Ectodermal cell (in vitro differentiated cells): ENCODE measurements at regions not wholly inside any gene's neighbourhood (a gene's known extent, or its start where the extent isn't known, plus 50 kb on each side); places are given as distances from the start of the nearest gene placed in this dataset.

ENCODE experiments used
- H3K27ac ChIP-seq: 2 replicates; pipeline ENCODE4 v1.7.0; 2013; ENCODE audit warnings: mild to moderate bottlenecking, low read depth, low read length; ENCODE audit not compliant: insufficient read depth, poor library complexity, severe bottlenecking
- H3K27me3 ChIP-seq: 2 replicates; pipeline ENCODE4 v1.7.0; 2013; ENCODE audit warnings: mild to moderate bottlenecking, low read length; ENCODE audit not compliant: insufficient read depth, control insufficient read depth, poor library complexity, severe bottlenecking
- H3K36me3 ChIP-seq: one replicate; pipeline ENCODE4 v1.7.0; 2013; ENCODE audit warnings: low read length; ENCODE audit not compliant: control insufficient read depth, insufficient read depth
- H3K4me1 ChIP-seq: one replicate; pipeline ENCODE4 v1.7.0; 2013; ENCODE audit warnings: low read length; ENCODE audit not compliant: control insufficient read depth, insufficient read depth
- H3K4me3 ChIP-seq: 2 replicates; pipeline ENCODE4 v1.7.0; 2013; ENCODE audit warnings: low read depth, low read length, control low read depth; ENCODE audit not compliant: insufficient read depth
- H3K9me3 ChIP-seq: 2 replicates; pipeline ENCODE4 v1.7.0; 2013; ENCODE audit warnings: mild to moderate bottlenecking, low read length, moderate library complexity; ENCODE audit not compliant: control insufficient read depth
- WGBS, 2 experiments: methylation state at CpG; one replicate each; pipeline ENCODE4 v1.1.7; 2013; ENCODE audit warnings: missing lambda C conversion rate in 2 of 2; 5-methylcytosine and 5-hydroxymethylcytosine counted together

GRCh38 chr10:63899673-63900300 lies 378.6 kb downstream of the REEP3 start:
- no peaks in the 10 kb centered on the region for H3K36me3 ChIP-seq
- H3K27ac ChIP-seq, result no peak overlapping the region
- H3K4me3 ChIP-seq, result no peak overlapping the region
- H3K4me1 ChIP-seq, result no peaks in the 10 kb centered on the region
- no peaks in the 10 kb centered on the region for H3K9me3 ChIP-seq
- no peaks in the 10 kb centered on the region for H3K27me3 ChIP-seq
- WGBS, 2 experiments, result 77 to 97% methylated on average over 3 of the region's 3 CpGs

- H3K9me3 ChIP-seq, result no peaks in the 10 kb centered on the region
- no peak overlapping the region for H3K4me3 ChIP-seq
- H3K27me3 ChIP-seq, result no peaks in the 10 kb centered on the region
- no peak overlapping the region for H3K27ac ChIP-seq
- H3K4me1 ChIP-seq, result no peaks in the 10 kb centered on the region
- H3K36me3 ChIP-seq, result no peaks in the 10 kb centered on the region
- 82 to 89% methylated on average over 3 of the region's 3 CpGs for WGBS, 2 experiments
Observed at GRCh38 chr10:63901228-63901627, 380.0 kb downstream of the REEP3 start.

GRCh38 chr10:63901881-63902280 lies 380.7 kb downstream of the REEP3 start:
- H3K27ac ChIP-seq, result no peak overlapping the region
- 86% methylated on average over 6 of the region's 6 CpGs for WGBS, 2 experiments
- H3K9me3 ChIP-seq, result no peaks in the 10 kb centered on the region
- no peaks in the 10 kb centered on the region for H3K36me3 ChIP-seq
- H3K4me1 ChIP-seq, result no peaks in the 10 kb centered on the region
- no peak overlapping the region for H3K4me3 ChIP-seq
- no peaks in the 10 kb centered on the region for H3K27me3 ChIP-seq

GRCh38 chr10:63910806-63911205 lies 389.6 kb downstream of the REEP3 start:
- Histone ChIP-seq H3K4me1 (peaks cover 21% of the 10 kb centered on the region), H3K27me3 (no peaks in the 10 kb centered on the region), H3K9me3 (no peaks in the 10 kb centered on the region), H3K4me3 (no peak overlapping the region), H3K27ac (no peak overlapping the region), H3K36me3 (no peaks in the 10 kb centered on the region)
- 24 to 29% methylated on average over 4 of the region's 4 CpGs for WGBS, 2 experiments

GRCh38 chr10:63915240-63915639 lies 394.0 kb downstream of the REEP3 start:
- H3K27me3 ChIP-seq, result no peaks in the 10 kb centered on the region
- WGBS, 2 experiments, result 93 to 100% methylated on average over 2 of the region's 2 CpGs
- no peak overlapping the region for H3K27ac ChIP-seq
- H3K4me3 ChIP-seq, result no peak overlapping the region
- H3K4me1 ChIP-seq, result peaks cover 26% of the 10 kb centered on the region
- H3K36me3 ChIP-seq, result no peaks in the 10 kb centered on the region
- no peaks in the 10 kb centered on the region for H3K9me3 ChIP-seq

- Histone ChIP-seq H3K4me1 (peaks cover 34% of the 10 kb centered on the region), H3K27ac (no peak overlapping the region), H3K36me3 (no peaks in the 10 kb centered on the region), H3K27me3 (no peaks in the 10 kb centered on the region), H3K4me3 (no peak overlapping the region), H3K9me3 (no peaks in the 10 kb centered on the region)
- 30 to 36% methylated on average over 1 of the region's 1 CpG for WGBS, 2 experiments
Observed at GRCh38 chr10:63917363-63917762, 396.2 kb downstream of the REEP3 start.

- H3K4me3 ChIP-seq, result no peak overlapping the region
- no peaks in the 10 kb centered on the region for H3K36me3 ChIP-seq
- H3K9me3 ChIP-seq, result no peaks in the 10 kb centered on the region
- H3K27ac ChIP-seq, result no peak overlapping the region
- peaks cover 43% of the 10 kb centered on the region for H3K4me1 ChIP-seq
- 91 to 92% methylated on average over 6 of the region's 6 CpGs for WGBS, 2 experiments
- no peaks in the 10 kb centered on the region for H3K27me3 ChIP-seq
Observed at GRCh38 chr10:63919575-63920279, 398.5 kb downstream of the REEP3 start.

- Histone ChIP-seq H3K4me3 (no peak overlapping the region), H3K4me1 (peaks cover 43% of the 10 kb centered on the region), H3K27me3 (no peaks in the 10 kb centered on the region), H3K9me3 (no peaks in the 10 kb centered on the region), H3K27ac (no peak overlapping the region), H3K36me3 (no peaks in the 10 kb centered on the region)
- 86% methylated on average over 2 of the region's 2 CpGs; no CpG with 5 or more reads in 1 of the 2 experiments for WGBS, 2 experiments
Observed at GRCh38 chr10:63920926-63921325, 399.7 kb downstream of the REEP3 start.

GRCh38 chr10:63921908-63922467 lies 400.8 kb downstream of the REEP3 start:
- Histone ChIP-seq H3K36me3 (no peaks in the 10 kb centered on the region), H3K4me3 (no peak overlapping the region), H3K27me3 (no peaks in the 10 kb centered on the region), H3K9me3 (no peaks in the 10 kb centered on the region), H3K27ac (peak overlapping the region; percentile 6), H3K4me1 (peaks cover 41% of the 10 kb centered on the region)
- WGBS, 2 experiments, result 53 to 58% methylated on average over 3 of the region's 4 CpGs

GRCh38 chr10:63922468-63923284 lies 401.5 kb downstream of the REEP3 start:
- no peaks in the 10 kb centered on the region for H3K36me3 ChIP-seq
- no peaks in the 10 kb centered on the region for H3K9me3 ChIP-seq
- 55 to 64% methylated on average over 5 to 6 of the region's 6 CpGs for WGBS, 2 experiments
- H3K27ac ChIP-seq, result no peak overlapping the region
- no peak overlapping the region for H3K4me3 ChIP-seq
- no peaks in the 10 kb centered on the region for H3K27me3 ChIP-seq
- peaks cover 39% of the 10 kb centered on the region for H3K4me1 ChIP-seq
